ENCODE measurements at regions not wholly inside any gene's neighbourhood (a gene's known extent, or its start where the extent isn't known, plus 50 kb on each side); places are given as distances from the start of the nearest gene placed in this dataset.

DNA sequence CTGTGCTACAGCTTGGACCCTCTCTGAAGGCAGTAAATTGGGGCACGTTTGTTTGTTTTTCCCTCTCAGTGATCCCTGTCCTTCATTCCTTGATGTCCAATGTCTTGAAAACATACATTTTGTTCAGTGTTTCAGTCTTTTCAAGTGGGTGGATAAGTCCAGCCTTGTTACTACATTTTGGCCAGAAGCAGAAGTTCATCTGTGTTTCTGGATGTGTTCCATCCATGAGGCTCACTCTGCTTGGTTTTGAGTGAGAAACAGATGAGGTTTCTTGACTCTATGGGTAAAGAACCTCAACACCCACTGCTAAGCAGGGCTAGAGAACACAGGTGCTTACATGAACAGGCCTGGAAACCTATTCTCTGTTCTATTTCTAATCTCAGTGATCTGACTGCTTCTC, 74.5 kb upstream of the RFX8 start:
- TF ChIP-seq, protein P1, sequence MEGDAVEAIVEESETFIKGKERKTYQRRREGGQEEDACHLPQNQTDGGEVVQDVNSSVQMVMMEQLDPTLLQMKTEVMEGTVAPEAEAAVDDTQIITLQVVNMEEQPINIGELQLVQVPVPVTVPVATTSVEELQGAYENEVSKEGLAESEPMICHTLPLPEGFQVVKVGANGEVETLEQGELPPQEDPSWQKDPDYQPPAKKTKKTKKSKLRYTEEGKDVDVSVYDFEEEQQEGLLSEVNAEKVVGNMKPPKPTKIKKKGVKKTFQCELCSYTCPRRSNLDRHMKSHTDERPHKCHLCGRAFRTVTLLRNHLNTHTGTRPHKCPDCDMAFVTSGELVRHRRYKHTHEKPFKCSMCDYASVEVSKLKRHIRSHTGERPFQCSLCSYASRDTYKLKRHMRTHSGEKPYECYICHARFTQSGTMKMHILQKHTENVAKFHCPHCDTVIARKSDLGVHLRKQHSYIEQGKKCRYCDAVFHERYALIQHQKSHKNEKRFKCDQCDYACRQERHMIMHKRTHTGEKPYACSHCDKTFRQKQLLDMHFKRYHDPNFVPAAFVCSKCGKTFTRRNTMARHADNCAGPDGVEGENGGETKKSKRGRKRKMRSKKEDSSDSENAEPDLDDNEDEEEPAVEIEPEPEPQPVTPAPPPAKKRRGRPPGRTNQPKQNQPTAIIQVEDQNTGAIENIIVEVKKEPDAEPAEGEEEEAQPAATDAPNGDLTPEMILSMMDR (IDR thresholded peaks at IDR 0.05), result no peak
- TF ChIP-seq POLR2A (IDR thresholded peaks at IDR 0.05), result no peak
